ENCODE measurements at regions not wholly inside any gene's neighbourhood (a gene's known extent, or its start where the extent isn't known, plus 50 kb on each side); places are given as distances from the start of the nearest gene placed in this dataset.

- no peaks in the 10 kb centered on the region for H3K4me1 ChIP-seq
- H3K27me3 ChIP-seq: no peaks in the 10 kb centered on the region
- DNase-seq (peak in 1 of 3 donors; percentile 35), ATAC-seq (no peak)
- 82% methylated on average over 15 of the region's 21 CpGs for WGBS (ENCODE audit: insufficient coverage, low coverage, low lambda C conversion rate, missing lambda C conversion rate)
- H3K4me3 ChIP-seq: no peak overlapping the region
- intact Hi-C loops (cut with DNase I): no loop called here
- no peaks in the 10 kb centered on the region for H3K36me3 ChIP-seq
- no peaks in the 10 kb centered on the region for H3K9me3 ChIP-seq
- TF ChIP-seq POLR2A (IDR thresholded peaks at IDR 0.05) (no peak), CTCF (IDR thresholded peaks at IDR 0.05) (no peak)
- no peak overlapping the region for H3K27ac ChIP-seq
Observed at GRCh38 chr14:101122237-101123141, 219.0 kb upstream of the RTL1 start.

GRCh38 chr14:101123618-101124510, 220.3 kb upstream of the RTL1 start:
- H3K4me1 ChIP-seq: no peaks in the 10 kb centered on the region
- H3K4me3 ChIP-seq: no peak overlapping the region
- DNase-seq: peak in 1 of 3 donors; percentile 23
- intact Hi-C loops (cut with DNase I): no loop called here
- TF ChIP-seq CTCF (IDR thresholded peaks at IDR 0.05) (no peak), POLR2A (IDR thresholded peaks at IDR 0.05) (no peak)
- H3K27ac ChIP-seq: no peak overlapping the region
- H3K9me3 ChIP-seq: no peaks in the 10 kb centered on the region
- no peaks in the 10 kb centered on the region for H3K27me3 ChIP-seq
- no peaks in the 10 kb centered on the region for H3K36me3 ChIP-seq
- ATAC-seq: no peak
- WGBS (ENCODE audit: insufficient coverage, low coverage, low lambda C conversion rate, missing lambda C conversion rate): 79% methylated on average over 15 of the region's 19 CpGs

- peak in 1 of 3 donors; percentile 23 for DNase-seq
- WGBS (ENCODE audit: insufficient coverage, low coverage, low lambda C conversion rate, missing lambda C conversion rate): 61% methylated on average over 2 of the region's 11 CpGs
Observed at GRCh38 chr14:101124815-101125214, 221.3 kb upstream of the RTL1 start.

GRCh38 chr14:101125313-101125712, 221.8 kb upstream of the RTL1 start:
- intact Hi-C loops (cut with DNase I): no loop called here
- Histone ChIP-seq H3K4me3 (no peak overlapping the region), H3K4me1 (no peaks in the 10 kb centered on the region), H3K9me3 (no peaks in the 10 kb centered on the region), H3K27ac (no peak overlapping the region), H3K27me3 (no peaks in the 10 kb centered on the region), H3K36me3 (no peaks in the 10 kb centered on the region)
- no peak for TF ChIP-seq CTCF (IDR thresholded peaks at IDR 0.05)
- TF ChIP-seq POLR2A (IDR thresholded peaks at IDR 0.05): no peak
- no peak for DNase-seq
- ATAC-seq: no peak
- 83% methylated on average over 9 of the region's 10 CpGs for WGBS (ENCODE audit: insufficient coverage, low coverage, low lambda C conversion rate, missing lambda C conversion rate)

More at GRCh38 chr14:101124815-101125214, 221.3 kb upstream of the RTL1 start:
- no peaks in the 10 kb centered on the region for H3K9me3 ChIP-seq
- H3K36me3 ChIP-seq: no peaks in the 10 kb centered on the region
- no peaks in the 10 kb centered on the region for H3K27me3 ChIP-seq
- no peak for TF ChIP-seq CTCF (IDR thresholded peaks at IDR 0.05)
- no peak for TF ChIP-seq POLR2A (IDR thresholded peaks at IDR 0.05)
- intact Hi-C loops (cut with DNase I): no loop called here
- H3K27ac ChIP-seq: no peak overlapping the region
- no peak for ATAC-seq
- H3K4me1 ChIP-seq: no peaks in the 10 kb centered on the region
- H3K4me3 ChIP-seq: no peak overlapping the region

All from right lobe of liver (tissue), 6 donors.